RPMI7951 (cell line): ENCODE measurements at regions not wholly inside any gene's neighbourhood (a gene's known extent, or its start where the extent isn't known, plus 50 kb on each side); places are given as distances from the start of the nearest gene placed in this dataset.
A peak's percentile ranks its signal among the peaks of the same experiment; 100 is the strongest.
"Not testable (repeated sequence)": the region's sequence is repeated elsewhere in the genome, so short reads cannot be mapped to it uniquely, and the experiment has no call there.

Source experiments
- DNase-seq: peaks from one replicate; pipeline ENCODE4 v3.0.0-alpha.2; 2012; ENCODE audit warnings: low read depth

GRCh38 chr12:17357396-17357795 lies 732.6 kb downstream of the RERGL start:
- no peak for DNase-seq

- no peak for DNase-seq
Observed at GRCh38 chr12:17352164-17352563, 737.8 kb downstream of the RERGL start.

- no peak for DNase-seq
Observed at GRCh38 chr12:17348311-17348710, 741.7 kb downstream of the RERGL start.

- no peak for DNase-seq
Observed at GRCh38 chr12:17344649-17345048, 738.7 kb upstream of the LMO3 start.

- DNase-seq: no peak
Observed at GRCh38 chr12:17342381-17342961, 736.5 kb upstream of the LMO3 start.

- no peak for DNase-seq
Observed at GRCh38 chr12:17335487-17335886, 729.5 kb upstream of the LMO3 start.

GRCh38 chr12:17334784-17335183 lies 728.8 kb upstream of the LMO3 start:
- no peak for DNase-seq

- no peak for DNase-seq
Observed at GRCh38 chr12:17333287-17333686, 727.3 kb upstream of the LMO3 start.

GRCh38 chr12:17326649-17327048 lies 720.7 kb upstream of the LMO3 start:
- DNase-seq: no peak

GRCh38 chr12:17322090-17322489 lies 716.1 kb upstream of the LMO3 start:
- no peak for DNase-seq

GRCh38 chr12:17304503-17305347 lies 698.8 kb upstream of the LMO3 start:
- peak; percentile 19 for DNase-seq

- no peak for DNase-seq
Observed at GRCh38 chr12:17302001-17302400, 696.0 kb upstream of the LMO3 start.

- DNase-seq: no peak
Observed at GRCh38 chr12:17301544-17301943, 695.6 kb upstream of the LMO3 start.

- DNase-seq: no peak
Observed at GRCh38 chr12:17296882-17297281, 690.9 kb upstream of the LMO3 start.

- DNase-seq: no peak
Observed at GRCh38 chr12:17286874-17287273, 680.9 kb upstream of the LMO3 start.

GRCh38 chr12:17284873-17285272 lies 678.9 kb upstream of the LMO3 start:
- no peak for DNase-seq

- no peak for DNase-seq
Observed at GRCh38 chr12:17283563-17283962, 677.6 kb upstream of the LMO3 start.

GRCh38 chr12:17282169-17282568 lies 676.2 kb upstream of the LMO3 start:
- not testable (repeated sequence) for DNase-seq

- DNase-seq: no peak
Observed at GRCh38 chr12:17278946-17279345, 673.0 kb upstream of the LMO3 start.

GRCh38 chr12:17276196-17276595 lies 670.2 kb upstream of the LMO3 start:
- DNase-seq: no peak

- DNase-seq: no peak
Observed at GRCh38 chr12:17266856-17267255, 660.9 kb upstream of the LMO3 start.

GRCh38 chr12:17264603-17265002 lies 658.6 kb upstream of the LMO3 start:
- DNase-seq: no peak

- no peak for DNase-seq
Observed at GRCh38 chr12:17239874-17240273, 633.9 kb upstream of the LMO3 start.

- DNase-seq: no peak
Observed at GRCh38 chr12:17235996-17236395, 630.0 kb upstream of the LMO3 start.
